ENCODE measurements at regions not wholly inside any gene's neighbourhood (a gene's known extent, or its start where the extent isn't known, plus 50 kb on each side); places are given as distances from the start of the nearest gene placed in this dataset.

DNA sequence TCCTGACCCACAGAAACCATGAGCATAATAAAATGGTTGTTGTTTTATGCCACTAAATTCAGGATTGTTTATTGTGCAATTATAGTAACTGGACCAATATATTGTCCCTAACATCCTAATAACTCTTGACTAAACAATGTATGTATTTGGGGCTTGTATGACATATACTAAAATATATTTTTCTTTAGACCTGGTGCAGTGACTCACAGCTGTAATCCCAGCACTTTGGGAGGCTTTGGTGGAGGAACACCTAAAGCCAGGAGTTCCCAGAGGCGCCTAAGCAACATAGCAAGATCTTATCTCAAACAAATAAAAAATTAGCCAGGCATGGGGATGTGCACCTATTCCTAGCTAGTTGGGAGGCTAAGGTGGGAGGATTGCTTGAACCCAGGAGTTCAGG lies 180.4 kb downstream of the SUCNR1 start:
- no peak for DNase-seq
- H3K36me3 Mint-ChIP-seq (ENCODE audit: low read depth): no peaks in the 10 kb centered on the region
- no peak overlapping the region for H3K27ac Mint-ChIP-seq
- H3K9me3 Mint-ChIP-seq: no peaks in the 10 kb centered on the region
- no peaks in the 10 kb centered on the region for H3K27me3 Mint-ChIP-seq
- no peak overlapping the region for H3K4me3 Mint-ChIP-seq
- H3K4me1 Mint-ChIP-seq (ENCODE audit: low read depth): peaks cover 2% of the 10 kb centered on the region

DNA sequence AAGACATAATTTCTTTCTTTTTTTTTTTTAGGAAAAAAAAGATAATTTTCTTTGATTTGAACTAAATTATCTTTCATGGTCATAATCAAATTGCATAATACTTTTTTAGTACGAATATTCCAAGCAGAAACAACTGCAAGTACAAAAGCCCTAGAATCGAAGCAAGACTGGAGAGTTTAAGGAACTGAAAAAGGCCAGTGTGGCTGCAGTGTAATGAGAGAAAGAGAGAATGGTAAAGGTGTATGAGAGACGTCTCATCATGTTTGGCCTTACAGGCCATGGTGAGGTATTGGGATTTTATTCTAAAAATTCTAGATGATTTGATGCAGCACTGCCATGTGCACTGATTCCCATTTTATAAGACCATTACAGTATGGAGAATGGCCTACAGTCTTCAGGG lies 180.9 kb downstream of the SUCNR1 start:
- Mint-ChIP-seq H3K27me3 (no peaks in the 10 kb centered on the region), H3K4me1 (ENCODE audit: low read depth) (peaks cover 2% of the 10 kb centered on the region), H3K36me3 (ENCODE audit: low read depth) (no peaks in the 10 kb centered on the region), H3K27ac (no peak overlapping the region), H3K9me3 (no peaks in the 10 kb centered on the region), H3K4me3 (no peak overlapping the region)
- no peak for DNase-seq

DNA sequence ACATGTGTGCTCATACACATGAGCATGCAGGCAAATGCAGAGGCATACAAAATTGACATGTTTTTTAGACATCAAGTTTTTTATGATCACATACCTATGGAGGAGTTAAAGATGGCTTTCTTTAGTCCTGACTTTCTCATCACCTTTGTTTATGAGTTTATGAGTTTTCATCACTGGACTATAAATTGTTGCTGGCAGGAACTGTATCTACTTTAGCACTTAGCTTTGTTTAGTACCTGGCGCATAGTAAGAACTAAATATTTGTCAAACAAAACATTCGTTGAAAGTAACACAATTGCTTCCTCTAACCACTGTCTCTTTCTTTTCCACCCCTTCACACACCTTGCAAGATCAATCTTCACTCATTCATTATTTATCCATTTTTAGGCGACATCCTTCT lies 182.6 kb downstream of the SUCNR1 start:
- no peaks in the 10 kb centered on the region for H3K9me3 Mint-ChIP-seq
- H3K4me1 Mint-ChIP-seq (ENCODE audit: low read depth): peaks cover 2% of the 10 kb centered on the region
- no peaks in the 10 kb centered on the region for H3K27me3 Mint-ChIP-seq
- no peak overlapping the region for H3K27ac Mint-ChIP-seq
- no peak for DNase-seq
- no peaks in the 10 kb centered on the region for H3K36me3 Mint-ChIP-seq (ENCODE audit: low read depth)
- no peak overlapping the region for H3K4me3 Mint-ChIP-seq

DNA sequence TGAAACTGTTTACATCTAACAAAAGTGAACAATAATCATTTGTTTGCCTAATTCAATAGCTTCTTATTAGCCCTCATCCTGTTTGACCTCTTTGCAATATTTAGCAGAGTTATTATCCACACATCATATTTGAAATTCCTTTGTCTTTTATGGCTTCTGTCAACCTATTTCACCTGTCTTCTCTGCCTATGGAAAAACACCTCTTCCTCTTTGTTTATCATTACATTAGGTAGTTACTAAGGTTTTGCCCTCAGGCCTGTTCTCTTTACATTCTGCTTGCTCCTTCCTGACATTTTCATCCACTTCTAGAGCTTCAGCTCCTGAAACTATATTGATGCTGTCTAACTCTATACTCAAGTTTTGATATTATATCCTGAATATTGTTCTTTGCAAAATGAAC lies 183.0 kb downstream of the SUCNR1 start:
- Mint-ChIP-seq H3K4me3 (no peak overlapping the region), H3K9me3 (no peaks in the 10 kb centered on the region), H3K4me1 (ENCODE audit: low read depth) (peaks cover 2% of the 10 kb centered on the region), H3K27ac (no peak overlapping the region), H3K27me3 (no peaks in the 10 kb centered on the region), H3K36me3 (ENCODE audit: low read depth) (no peaks in the 10 kb centered on the region)
- no peak for DNase-seq

DNA sequence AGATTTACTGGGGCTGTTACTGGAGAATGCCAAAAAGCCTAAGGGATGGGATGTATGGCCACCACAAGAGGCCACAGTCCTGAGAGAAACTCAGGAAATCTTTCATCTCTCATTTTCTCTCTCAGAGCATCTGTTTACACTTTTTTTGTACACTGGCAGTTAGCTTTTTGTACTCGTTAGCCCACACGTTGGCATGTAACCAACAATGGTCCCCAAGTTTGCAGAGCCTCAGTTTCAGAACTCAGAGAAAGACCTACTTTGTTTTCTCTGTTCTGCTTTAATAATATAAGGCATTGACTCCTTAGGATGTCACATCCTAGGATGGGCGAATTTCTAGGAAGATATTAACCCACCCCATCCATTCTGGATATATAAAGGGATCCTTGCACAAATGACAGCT lies 183.5 kb downstream of the SUCNR1 start:
- no peak for DNase-seq
- Mint-ChIP-seq H3K36me3 (ENCODE audit: low read depth) (no peaks in the 10 kb centered on the region), H3K27ac (no peak overlapping the region), H3K27me3 (no peaks in the 10 kb centered on the region), H3K4me3 (no peak overlapping the region), H3K4me1 (ENCODE audit: low read depth) (peaks cover under 1% of the 10 kb centered on the region), H3K9me3 (no peaks in the 10 kb centered on the region)

DNA sequence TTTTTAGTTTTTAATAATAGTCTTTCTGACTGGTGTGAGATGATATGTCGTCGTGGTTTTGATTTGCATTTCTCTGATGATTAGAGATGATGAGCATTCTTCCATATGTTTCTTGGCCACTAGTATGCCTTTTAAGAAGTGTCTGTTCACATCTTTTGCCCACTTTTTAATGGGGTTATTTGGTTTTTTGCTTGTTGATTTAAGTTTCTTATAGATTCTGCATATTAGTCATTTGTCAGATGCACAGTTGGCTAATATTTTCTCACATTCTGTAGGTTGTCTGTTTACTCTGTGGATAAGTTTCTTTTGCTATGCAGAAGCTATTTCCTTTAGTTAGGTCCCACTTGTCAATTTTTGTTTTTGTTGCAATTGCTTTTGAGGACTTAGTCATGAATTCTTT lies 185.4 kb downstream of the SUCNR1 start:
- no peak overlapping the region for H3K27ac Mint-ChIP-seq
- H3K36me3 Mint-ChIP-seq (ENCODE audit: low read depth): no peaks in the 10 kb centered on the region
- H3K4me3 Mint-ChIP-seq: no peak overlapping the region
- no peak for DNase-seq
- H3K4me1 Mint-ChIP-seq (ENCODE audit: low read depth): no peaks in the 10 kb centered on the region
- no peaks in the 10 kb centered on the region for H3K27me3 Mint-ChIP-seq
- H3K9me3 Mint-ChIP-seq: no peaks in the 10 kb centered on the region

DNA sequence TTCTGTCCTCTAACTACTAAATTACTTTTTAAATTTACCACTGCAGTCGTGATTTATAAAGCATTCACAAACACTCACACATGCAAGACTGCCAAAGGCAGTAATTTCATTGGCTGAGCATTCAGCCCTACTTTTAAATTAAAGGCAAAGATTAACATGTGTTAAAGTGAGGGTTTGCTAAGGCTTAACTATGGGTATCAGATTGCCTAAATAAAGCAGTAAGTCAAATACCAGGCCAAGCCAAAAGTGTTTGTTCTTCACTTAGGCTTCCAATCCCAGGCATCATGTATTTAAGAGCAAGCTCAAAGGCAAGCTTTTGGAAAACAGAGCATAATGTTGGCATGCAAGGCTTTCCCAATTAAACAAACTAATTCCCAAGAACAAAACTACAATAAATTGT lies 187.3 kb downstream of the SUCNR1 start:
- Mint-ChIP-seq H3K27me3 (no peaks in the 10 kb centered on the region), H3K4me3 (no peak overlapping the region), H3K9me3 (no peaks in the 10 kb centered on the region), H3K27ac (no peak overlapping the region), H3K36me3 (ENCODE audit: low read depth) (no peaks in the 10 kb centered on the region), H3K4me1 (ENCODE audit: low read depth) (no peaks in the 10 kb centered on the region)
- no peak for DNase-seq

DNA sequence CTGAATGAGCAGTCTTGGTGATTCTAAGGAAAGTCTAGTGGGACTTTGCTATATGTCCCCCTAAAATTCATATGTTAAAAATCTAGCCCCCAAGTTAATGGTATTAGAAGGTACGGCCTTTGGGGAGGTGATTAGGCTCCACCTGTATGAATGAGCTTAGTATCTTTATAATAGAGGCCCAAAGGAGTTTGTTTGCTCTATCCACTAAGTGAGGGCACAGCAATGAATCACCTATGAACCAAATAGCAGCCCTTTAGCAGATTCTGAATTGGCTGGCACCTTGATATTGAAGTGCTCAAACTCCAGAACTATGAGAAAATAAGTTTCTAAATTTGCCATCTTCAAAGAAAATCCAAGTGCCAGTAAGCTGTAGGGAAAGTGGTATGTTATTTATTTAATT lies 187.9 kb downstream of the SUCNR1 start:
- H3K9me3 Mint-ChIP-seq: no peaks in the 10 kb centered on the region
- no peaks in the 10 kb centered on the region for H3K36me3 Mint-ChIP-seq (ENCODE audit: low read depth)
- no peak overlapping the region for H3K27ac Mint-ChIP-seq
- H3K4me1 Mint-ChIP-seq (ENCODE audit: low read depth): no peaks in the 10 kb centered on the region
- no peaks in the 10 kb centered on the region for H3K27me3 Mint-ChIP-seq
- no peak for DNase-seq
- no peak overlapping the region for H3K4me3 Mint-ChIP-seq

DNA sequence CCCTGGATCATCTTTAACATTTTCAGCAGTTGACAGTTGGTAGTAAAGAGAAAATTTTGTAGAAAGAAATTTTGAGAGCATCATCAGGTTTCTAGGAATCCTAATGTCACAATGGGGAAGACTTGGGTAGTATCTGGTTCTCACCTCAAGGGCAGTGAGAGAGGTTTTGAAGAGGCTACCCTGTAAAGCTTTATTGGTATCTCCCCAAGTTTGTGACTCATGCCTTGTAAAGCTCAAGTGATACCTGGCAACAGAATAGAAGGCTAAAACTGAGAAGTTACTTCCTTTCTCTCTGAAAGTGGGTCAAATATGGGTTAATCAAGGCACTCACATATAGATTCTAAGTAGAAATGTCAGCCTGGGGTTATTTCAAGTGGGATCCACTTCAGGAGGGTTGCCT lies 196.4 kb downstream of the SUCNR1 start:
- Mint-ChIP-seq H3K36me3 (ENCODE audit: low read depth) (no peaks in the 10 kb centered on the region), H3K4me3 (no peak overlapping the region), H3K27ac (no peak overlapping the region), H3K27me3 (no peaks in the 10 kb centered on the region), H3K4me1 (ENCODE audit: low read depth) (peaks cover 2% of the 10 kb centered on the region), H3K9me3 (no peaks in the 10 kb centered on the region)
- DNase-seq: no peak

DNA sequence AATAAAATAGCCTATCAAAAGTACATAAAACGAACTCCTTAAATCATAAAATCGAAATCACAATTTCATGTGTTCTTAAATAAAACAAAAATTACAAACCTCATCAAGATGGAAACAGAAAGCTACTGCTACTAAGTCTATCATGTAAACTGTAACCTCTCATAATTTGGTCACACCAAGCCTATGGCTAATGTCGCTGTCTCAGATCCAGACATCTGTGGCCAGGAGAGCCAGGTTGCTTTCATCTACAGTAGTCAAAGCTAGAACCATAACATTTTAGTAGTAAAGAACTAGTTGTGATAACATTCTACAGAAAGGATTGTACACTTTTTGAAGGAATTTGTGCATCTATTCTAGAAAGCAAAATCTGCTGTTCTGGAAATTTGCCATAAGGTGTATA lies 197.4 kb upstream of the MBNL1 start:
- DNase-seq: no peak
- Mint-ChIP-seq H3K27me3 (no peaks in the 10 kb centered on the region), H3K4me1 (ENCODE audit: low read depth) (peaks cover 7% of the 10 kb centered on the region), H3K4me3 (no peak overlapping the region), H3K9me3 (no peaks in the 10 kb centered on the region), H3K27ac (no peak overlapping the region), H3K36me3 (ENCODE audit: low read depth) (no peaks in the 10 kb centered on the region)

DNA sequence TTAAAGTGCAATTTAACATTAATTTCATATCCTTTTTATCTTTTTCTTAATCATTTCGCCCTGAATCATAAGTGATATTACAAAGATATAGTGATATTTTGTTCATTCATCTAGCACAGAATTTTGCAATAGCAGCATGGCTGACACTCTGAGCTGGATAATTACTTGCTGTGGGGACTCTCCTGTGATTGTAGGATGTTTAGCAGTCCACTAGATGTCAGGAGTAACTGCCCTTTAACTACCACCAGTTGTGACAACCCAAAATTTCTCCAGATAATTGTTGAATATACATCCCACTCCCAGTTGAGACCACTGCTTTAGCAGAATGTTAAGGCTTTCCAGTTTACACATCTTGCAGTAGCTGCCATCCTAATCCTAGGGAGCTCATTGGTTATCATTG lies 196.8 kb upstream of the MBNL1 start:
- Mint-ChIP-seq H3K9me3 (no peaks in the 10 kb centered on the region), H3K4me3 (no peak overlapping the region), H3K27me3 (no peaks in the 10 kb centered on the region), H3K4me1 (ENCODE audit: low read depth) (peaks cover 7% of the 10 kb centered on the region), H3K27ac (no peak overlapping the region), H3K36me3 (ENCODE audit: low read depth) (no peaks in the 10 kb centered on the region)
- no peak for DNase-seq

DNA sequence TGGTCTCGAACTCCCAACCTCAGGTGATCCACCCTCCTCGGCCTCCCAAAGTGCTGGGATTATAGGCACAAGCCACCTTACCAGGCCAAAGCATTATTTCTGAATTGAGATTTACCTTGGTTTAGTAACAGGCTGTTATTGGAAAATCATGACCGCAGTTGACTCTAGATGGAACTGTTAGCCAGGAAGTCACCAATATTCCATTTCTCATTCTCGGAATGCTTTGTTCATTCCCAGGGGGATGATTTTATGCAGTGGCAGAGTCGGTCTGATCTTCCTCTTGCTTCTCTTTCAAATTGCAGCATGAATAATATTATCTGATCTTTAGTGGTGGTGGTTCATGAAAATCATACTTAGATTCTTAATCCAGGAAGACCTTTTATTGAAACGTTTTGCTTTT lies 195.5 kb upstream of the MBNL1 start:
- Mint-ChIP-seq H3K36me3 (ENCODE audit: low read depth) (no peaks in the 10 kb centered on the region), H3K9me3 (no peaks in the 10 kb centered on the region), H3K4me1 (ENCODE audit: low read depth) (peaks cover 7% of the 10 kb centered on the region), H3K27ac (no peak overlapping the region), H3K27me3 (no peaks in the 10 kb centered on the region), H3K4me3 (no peak overlapping the region)
- no peak for DNase-seq

DNA sequence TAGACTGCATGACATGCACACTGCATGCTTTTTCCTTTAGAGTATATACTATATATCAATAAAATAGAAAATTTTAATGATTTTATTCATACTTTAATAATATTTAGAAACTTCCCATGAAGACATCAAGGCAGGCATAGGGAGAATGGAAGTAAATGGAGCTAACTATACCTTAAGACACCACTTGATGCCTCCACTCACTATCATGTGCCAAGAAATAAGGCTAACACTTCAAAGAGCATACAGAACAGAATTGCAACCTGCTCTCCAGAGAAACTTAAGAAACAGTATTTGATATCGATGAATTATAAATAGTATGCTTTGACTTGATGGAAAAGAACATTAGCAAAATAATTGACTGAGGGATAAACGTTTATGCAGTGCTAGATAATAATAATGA lies 192.6 kb upstream of the MBNL1 start:
- Mint-ChIP-seq H3K9me3 (peaks cover 4% of the 10 kb centered on the region), H3K4me3 (no peak overlapping the region), H3K36me3 (ENCODE audit: low read depth) (no peaks in the 10 kb centered on the region), H3K27ac (no peak overlapping the region), H3K27me3 (no peaks in the 10 kb centered on the region), H3K4me1 (ENCODE audit: low read depth) (peaks cover 7% of the 10 kb centered on the region)
- DNase-seq: no peak

DNA sequence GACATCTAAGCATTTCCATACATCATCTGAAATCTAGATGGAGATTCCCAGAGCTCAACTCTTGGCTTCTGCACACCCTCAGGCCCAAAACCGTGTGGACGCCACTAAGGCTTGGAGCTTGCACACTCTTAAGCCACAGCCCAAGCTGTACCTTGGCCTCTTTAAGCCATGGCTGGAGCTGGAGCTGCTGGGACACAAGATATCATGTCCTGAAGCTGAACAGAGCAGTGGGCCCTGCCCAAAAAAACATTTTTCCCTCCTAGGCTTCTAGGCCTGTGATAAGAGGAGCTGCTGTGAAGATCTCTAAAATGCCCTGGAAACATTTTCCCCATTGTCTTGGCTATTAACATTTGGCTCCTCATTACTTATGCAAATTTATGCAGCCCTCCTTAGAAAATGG lies 188.7 kb upstream of the MBNL1 start:
- Mint-ChIP-seq H3K27ac (no peak overlapping the region), H3K4me1 (ENCODE audit: low read depth) (peaks cover 6% of the 10 kb centered on the region), H3K27me3 (no peaks in the 10 kb centered on the region), H3K9me3 (peaks cover 4% of the 10 kb centered on the region), H3K36me3 (ENCODE audit: low read depth) (no peaks in the 10 kb centered on the region), H3K4me3 (no peak overlapping the region)
- no peak for DNase-seq

DNA sequence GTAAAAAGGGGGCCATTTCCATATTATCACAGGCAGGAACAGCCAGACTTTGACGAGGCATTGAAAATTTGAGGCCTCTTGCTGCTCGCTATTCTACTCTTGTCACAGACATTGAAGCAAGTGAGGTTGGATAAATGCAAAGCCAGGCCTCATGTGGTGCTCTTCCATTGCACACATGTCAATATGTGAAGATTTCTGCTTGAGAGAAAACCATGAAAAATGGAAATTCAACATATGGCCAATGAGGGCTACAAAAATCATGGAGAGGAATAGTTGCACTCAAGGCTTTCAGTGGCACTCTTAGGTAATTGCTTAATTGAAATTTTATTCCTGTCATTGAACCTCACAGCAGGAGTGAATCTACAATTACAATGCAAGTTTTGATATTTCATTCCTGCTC lies 185.6 kb upstream of the MBNL1 start:
- peaks cover 4% of the 10 kb centered on the region for H3K9me3 Mint-ChIP-seq
- H3K4me1 Mint-ChIP-seq (ENCODE audit: low read depth): no peaks in the 10 kb centered on the region
- H3K27me3 Mint-ChIP-seq: no peaks in the 10 kb centered on the region
- no peaks in the 10 kb centered on the region for H3K36me3 Mint-ChIP-seq (ENCODE audit: low read depth)
- H3K4me3 Mint-ChIP-seq: no peak overlapping the region
- H3K27ac Mint-ChIP-seq: no peak overlapping the region
- no peak for DNase-seq

DNA sequence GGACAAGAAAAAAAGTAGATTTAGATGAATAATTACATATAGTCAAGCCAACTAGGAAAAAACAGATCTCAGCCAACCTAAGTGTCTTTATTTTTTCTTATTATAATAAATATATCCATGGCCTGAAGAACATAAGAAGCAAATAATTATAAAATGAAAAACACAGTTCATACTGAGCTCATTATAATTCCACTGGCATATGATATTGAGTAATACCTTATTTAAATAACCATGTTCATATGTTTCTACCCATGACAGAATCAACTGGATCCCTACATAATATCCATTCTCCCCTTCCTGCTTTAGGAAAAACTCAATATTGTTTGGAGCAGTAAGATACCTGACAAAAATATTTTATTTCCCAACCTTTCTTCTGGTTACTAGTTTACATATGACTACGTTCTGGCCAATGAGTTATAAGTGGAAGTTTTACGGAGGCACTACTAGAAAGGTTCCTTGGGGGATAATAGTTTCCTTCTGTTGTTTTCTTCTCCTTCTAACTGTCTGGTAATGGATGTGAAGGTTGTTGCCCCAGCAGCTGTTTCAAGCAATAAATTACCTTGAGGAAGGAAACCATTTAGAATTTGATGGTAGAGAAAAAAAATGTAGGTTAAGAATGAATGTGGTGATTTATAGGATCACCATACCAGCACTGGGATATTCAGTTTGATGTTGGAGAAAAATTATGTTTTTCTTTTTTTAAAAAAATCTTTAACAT lies 184.1 kb upstream of the MBNL1 start:
- Mint-ChIP-seq H3K4me3 (no peak overlapping the region), H3K27ac (no peak overlapping the region), H3K4me1 (ENCODE audit: low read depth) (no peaks in the 10 kb centered on the region), H3K9me3 (no peaks in the 10 kb centered on the region), H3K27me3 (no peaks in the 10 kb centered on the region), H3K36me3 (ENCODE audit: low read depth) (no peaks in the 10 kb centered on the region)
- no peak for DNase-seq
